HEK293 (cell line): ENCODE measurements at regions not wholly inside any gene's neighbourhood (a gene's known extent, or its start where the extent isn't known, plus 50 kb on each side); places are given as distances from the start of the nearest gene placed in this dataset.

ENCODE experiments used
- CTCF ChIA-PET: fragments of 350-600 bp; formaldehyde crosslinking; extraction: SDS; loops from one replicate; lab custom pipeline; 2021; ENCODE audit warnings: antibody characterized with exemption; lab: Yijun Ruan, JAX
- POLR2A ChIA-PET: fragments of 300-600 bp; formaldehyde crosslinking; extraction: SDS; loops from one replicate; lab custom pipeline; 2020; ENCODE audit warnings: antibody characterized with exemption, inconsistent platforms; lab: Yijun Ruan, JAX
- H3K27ac ChIP-seq: fragments of 200-500 bp; sonication (Bioruptor generic); 2 replicates; pipeline ENCODE4 v1.5.1; 2014; ENCODE audit warnings: low read depth, low read length, control low read depth, inconsistent platforms; ENCODE audit errors: extremely low read depth
- H3K36me3 ChIP-seq, 2 experiments: fragments of 200-500 bp in 1 of 2; sonication (Bioruptor generic) in 1 of 2; 1 replicate in 1 of 2; 2 replicates in 1 of 2; pipeline ENCODE4 v1.5.1; 2014 to 2017; ENCODE audit warnings: inconsistent platforms in 2 of 2, low read length in 2 of 2; ENCODE audit not compliant: control insufficient read depth in 2 of 2, insufficient read depth in 1 of 2
- H3K4me1 ChIP-seq: fragments of 200-500 bp; sonication (Bioruptor generic); 2 replicates; pipeline ENCODE4 v1.5.1; 2014; ENCODE audit warnings: mild to moderate bottlenecking, low read length, inconsistent platforms; ENCODE audit not compliant: control insufficient read depth, insufficient read depth
- H3K4me3 ChIP-seq: 2 replicates; pipeline ENCODE4 v1.5.1; 2011; ENCODE audit warnings: low read depth, mild to moderate bottlenecking, control low read depth, low read length, moderate library complexity
- H3K9me3 ChIP-seq: fragments of 200-500 bp; sonication (Bioruptor generic); 2 replicates; pipeline ENCODE4 v1.5.1; 2014; ENCODE audit warnings: low read depth, low read length, inconsistent platforms; ENCODE audit not compliant: control insufficient read depth, insufficient read depth
- BCL11A ChIP-seq: fragments of 450-650 bp; formaldehyde crosslinking; IDR thresholded peaks from 2 replicates; pipeline ENCODE4 v1.5.1; 2016; ENCODE audit warnings: low read depth, missing biosample characterization, missing genetic modification characterization
- IKZF3 ChIP-seq: fragments of 450-650 bp; IDR thresholded peaks from 2 replicates; pipeline ENCODE4 v1.5.0; 2018; ENCODE audit warnings: missing biosample characterization, mild to moderate bottlenecking, missing genetic modification characterization, moderate library complexity
- KLF9 ChIP-seq: fragments of 450-650 bp; formaldehyde crosslinking; IDR thresholded peaks from 2 replicates; pipeline ENCODE4 v1.5.1; 2016; ENCODE audit warnings: missing biosample characterization, missing genetic modification characterization, low read depth
- TRIM28 ChIP-seq: IDR thresholded peaks from 2 replicates; pipeline ENCODE4 v1.6.1; 2011; ENCODE audit warnings: low read length, control low read depth, borderline replicate concordance
- WT1 ChIP-seq: fragments of 450-650 bp; formaldehyde crosslinking; IDR thresholded peaks from 2 replicates; pipeline ENCODE4 v1.5.1; 2016; ENCODE audit warnings: missing biosample characterization, missing genetic modification characterization
- ZBTB8A ChIP-seq: fragments of 450-650 bp; formaldehyde crosslinking; IDR thresholded peaks from 2 replicates; pipeline ENCODE4 v1.5.1; 2016; ENCODE audit warnings: missing biosample characterization, missing genetic modification characterization
- ZFP41 ChIP-seq: fragments of 450-650 bp; formaldehyde crosslinking; IDR thresholded peaks from 2 replicates; pipeline ENCODE4 v1.5.1; 2016; ENCODE audit warnings: missing biosample characterization, missing genetic modification characterization, borderline replicate concordance
- ZNF292 ChIP-seq: fragments of 450-650 bp; formaldehyde crosslinking; IDR thresholded peaks from 2 replicates; pipeline ENCODE4 v1.5.1; 2016; ENCODE audit warnings: low read depth, missing biosample characterization, missing genetic modification characterization, borderline replicate concordance
- ZNF433 ChIP-seq: fragments of 450-650 bp; formaldehyde crosslinking; IDR thresholded peaks from 2 replicates; pipeline ENCODE4 v1.5.1; 2016; ENCODE audit warnings: missing biosample characterization, missing genetic modification characterization, low read depth
- ZNF501 ChIP-seq: fragments of 450-650 bp; formaldehyde crosslinking; IDR thresholded peaks from 2 replicates; pipeline ENCODE4 v1.5.1; 2016; ENCODE audit warnings: missing biosample characterization, missing genetic modification characterization
- ZNF560 ChIP-seq: fragments of 450-650 bp; formaldehyde crosslinking; IDR thresholded peaks from 2 replicates; pipeline ENCODE4 v1.5.1; 2017; ENCODE audit warnings: missing biosample characterization, missing genetic modification characterization, borderline replicate concordance
- ZNF621 ChIP-seq: fragments of 450-650 bp; formaldehyde crosslinking; IDR thresholded peaks from 2 replicates; pipeline ENCODE4 v1.5.1; 2017; ENCODE audit warnings: missing biosample characterization, missing genetic modification characterization
- TF ChIP-seq, protein P1 (sequence below): fragments of 450-650 bp; formaldehyde crosslinking; IDR thresholded peaks from 2 replicates; pipeline ENCODE4 v1.5.1; 2016; ENCODE audit warnings: missing biosample characterization, missing genetic modification characterization
- TF ChIP-seq, protein P2 (sequence below): fragments of 450-650 bp; formaldehyde crosslinking; IDR thresholded peaks from 2 replicates; pipeline ENCODE4 v1.5.1; 2016; ENCODE audit warnings: missing biosample characterization, missing genetic modification characterization, borderline replicate concordance
- TF ChIP-seq, protein P3 (sequence below): fragments of 450-650 bp; formaldehyde crosslinking; IDR thresholded peaks from 2 replicates; pipeline ENCODE4 v1.5.1; 2016; ENCODE audit warnings: missing biosample characterization, missing genetic modification characterization
- TF ChIP-seq, protein P4 (sequence below): fragments of 450-650 bp; IDR thresholded peaks from 2 replicates; pipeline ENCODE4 v1.5.1; 2018; ENCODE audit warnings: missing biosample characterization, mild to moderate bottlenecking, missing genetic modification characterization
- TF ChIP-seq, protein P5 (sequence below): fragments of 450-650 bp; formaldehyde crosslinking; IDR thresholded peaks from 2 replicates; pipeline ENCODE4 v1.5.1; 2016; ENCODE audit warnings: missing biosample characterization, missing genetic modification characterization, borderline replicate concordance
- TF ChIP-seq, protein P6 (sequence below): fragments of 450-650 bp; formaldehyde crosslinking; IDR thresholded peaks from 2 replicates; pipeline ENCODE4 v1.5.1; 2016; ENCODE audit warnings: missing biosample characterization, missing genetic modification characterization
- TF ChIP-seq, protein P7 (sequence below): fragments of 450-650 bp; formaldehyde crosslinking; IDR thresholded peaks from 2 replicates; pipeline ENCODE4 v1.5.1; 2016; ENCODE audit warnings: missing biosample characterization, missing genetic modification characterization

DNA sequence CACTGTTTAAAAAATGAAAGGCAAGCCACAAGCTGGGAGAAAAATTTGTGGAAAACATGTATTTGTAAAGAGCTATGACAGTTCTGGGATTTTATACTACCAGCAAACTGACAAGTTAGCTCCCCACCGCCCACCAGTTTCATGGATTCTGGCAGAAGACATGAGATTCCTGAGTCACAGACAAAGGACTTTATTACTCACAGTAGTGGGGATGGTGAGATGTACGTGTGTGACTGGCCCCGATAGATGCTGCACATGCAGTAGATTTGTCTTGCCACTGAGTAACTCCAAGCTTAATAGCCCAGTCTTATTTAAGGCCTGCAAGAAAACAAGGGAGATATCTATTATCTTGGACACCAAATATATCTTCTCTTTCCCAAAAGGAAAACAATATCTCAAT, 281.7 kb downstream of the AHR start:
- no peak overlapping the region for H3K27ac ChIP-seq
- no peaks in the 10 kb centered on the region for H3K36me3 ChIP-seq
- no peak overlapping the region for H3K4me3 ChIP-seq
- no peaks in the 10 kb centered on the region for H3K4me1 ChIP-seq
- TF ChIP-seq, protein P1, sequence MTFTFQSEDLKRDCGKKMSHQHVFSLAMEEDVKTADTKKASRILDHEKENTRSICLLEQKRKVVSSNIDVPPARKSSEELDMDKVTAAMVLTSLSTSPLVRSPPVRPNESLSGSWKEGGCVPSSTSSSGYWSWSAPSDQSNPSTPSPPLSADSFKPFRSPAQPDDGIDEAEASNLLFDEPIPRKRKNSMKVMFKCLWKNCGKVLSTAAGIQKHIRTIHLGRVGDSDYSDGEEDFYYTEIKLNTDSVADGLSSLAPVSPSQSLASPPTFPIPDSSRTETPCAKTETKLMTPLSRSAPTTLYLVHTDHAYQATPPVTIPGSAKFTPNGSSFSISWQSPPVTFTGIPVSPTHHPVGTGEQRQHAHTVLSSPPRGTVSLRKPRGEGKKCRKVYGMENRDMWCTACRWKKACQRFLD (tag by site-specific recombination), result no peak
- TF ChIP-seq TRIM28, result no peak
- TF ChIP-seq, protein P2, sequence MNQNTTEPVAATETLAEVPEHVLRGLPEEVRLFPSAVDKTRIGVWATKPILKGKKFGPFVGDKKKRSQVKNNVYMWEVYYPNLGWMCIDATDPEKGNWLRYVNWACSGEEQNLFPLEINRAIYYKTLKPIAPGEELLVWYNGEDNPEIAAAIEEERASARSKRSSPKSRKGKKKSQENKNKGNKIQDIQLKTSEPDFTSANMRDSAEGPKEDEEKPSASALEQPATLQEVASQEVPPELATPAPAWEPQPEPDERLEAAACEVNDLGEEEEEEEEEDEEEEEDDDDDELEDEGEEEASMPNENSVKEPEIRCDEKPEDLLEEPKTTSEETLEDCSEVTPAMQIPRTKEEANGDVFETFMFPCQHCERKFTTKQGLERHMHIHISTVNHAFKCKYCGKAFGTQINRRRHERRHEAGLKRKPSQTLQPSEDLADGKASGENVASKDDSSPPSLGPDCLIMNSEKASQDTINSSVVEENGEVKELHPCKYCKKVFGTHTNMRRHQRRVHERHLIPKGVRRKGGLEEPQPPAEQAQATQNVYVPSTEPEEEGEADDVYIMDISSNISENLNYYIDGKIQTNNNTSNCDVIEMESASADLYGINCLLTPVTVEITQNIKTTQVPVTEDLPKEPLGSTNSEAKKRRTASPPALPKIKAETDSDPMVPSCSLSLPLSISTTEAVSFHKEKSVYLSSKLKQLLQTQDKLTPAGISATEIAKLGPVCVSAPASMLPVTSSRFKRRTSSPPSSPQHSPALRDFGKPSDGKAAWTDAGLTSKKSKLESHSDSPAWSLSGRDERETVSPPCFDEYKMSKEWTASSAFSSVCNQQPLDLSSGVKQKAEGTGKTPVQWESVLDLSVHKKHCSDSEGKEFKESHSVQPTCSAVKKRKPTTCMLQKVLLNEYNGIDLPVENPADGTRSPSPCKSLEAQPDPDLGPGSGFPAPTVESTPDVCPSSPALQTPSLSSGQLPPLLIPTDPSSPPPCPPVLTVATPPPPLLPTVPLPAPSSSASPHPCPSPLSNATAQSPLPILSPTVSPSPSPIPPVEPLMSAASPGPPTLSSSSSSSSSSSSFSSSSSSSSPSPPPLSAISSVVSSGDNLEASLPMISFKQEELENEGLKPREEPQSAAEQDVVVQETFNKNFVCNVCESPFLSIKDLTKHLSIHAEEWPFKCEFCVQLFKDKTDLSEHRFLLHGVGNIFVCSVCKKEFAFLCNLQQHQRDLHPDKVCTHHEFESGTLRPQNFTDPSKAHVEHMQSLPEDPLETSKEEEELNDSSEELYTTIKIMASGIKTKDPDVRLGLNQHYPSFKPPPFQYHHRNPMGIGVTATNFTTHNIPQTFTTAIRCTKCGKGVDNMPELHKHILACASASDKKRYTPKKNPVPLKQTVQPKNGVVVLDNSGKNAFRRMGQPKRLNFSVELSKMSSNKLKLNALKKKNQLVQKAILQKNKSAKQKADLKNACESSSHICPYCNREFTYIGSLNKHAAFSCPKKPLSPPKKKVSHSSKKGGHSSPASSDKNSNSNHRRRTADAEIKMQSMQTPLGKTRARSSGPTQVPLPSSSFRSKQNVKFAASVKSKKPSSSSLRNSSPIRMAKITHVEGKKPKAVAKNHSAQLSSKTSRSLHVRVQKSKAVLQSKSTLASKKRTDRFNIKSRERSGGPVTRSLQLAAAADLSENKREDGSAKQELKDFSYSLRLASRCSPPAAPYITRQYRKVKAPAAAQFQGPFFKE (tag by site-specific recombination), result no peak
- no peak for TF ChIP-seq ZBTB8A (tag by site-specific recombination)
- TF ChIP-seq WT1 (tag by site-specific recombination), result no peak
- TF ChIP-seq, protein P3, sequence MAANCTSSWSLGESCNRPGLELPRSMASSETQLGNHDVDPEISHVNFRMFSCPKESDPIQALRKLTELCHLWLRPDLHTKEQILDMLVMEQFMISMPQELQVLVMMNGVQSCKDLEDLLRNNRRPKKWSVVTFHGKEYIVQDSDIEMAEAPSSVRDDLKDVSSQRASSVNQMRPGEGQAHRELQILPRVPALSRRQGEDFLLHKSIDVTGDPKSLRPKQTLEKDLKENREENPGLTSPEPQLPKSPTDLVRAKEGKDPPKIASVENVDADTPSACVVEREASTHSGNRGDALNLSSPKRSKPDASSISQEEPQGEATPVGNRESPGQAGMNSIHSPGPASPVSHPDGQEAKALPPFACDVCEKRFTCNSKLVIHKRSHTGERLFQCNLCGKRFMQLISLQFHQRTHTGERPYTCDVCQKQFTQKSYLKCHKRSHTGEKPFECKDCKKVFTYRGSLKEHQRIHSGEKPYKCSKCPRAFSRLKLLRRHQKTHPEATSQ (tag by site-specific recombination), result no peak
- TF ChIP-seq ZNF621 (tag by site-specific recombination), result no peak
- POLR2A ChIA-PET, result no interaction called here
- CTCF ChIA-PET, result no interaction called here
- no peaks in the 10 kb centered on the region for H3K9me3 ChIP-seq

DNA sequence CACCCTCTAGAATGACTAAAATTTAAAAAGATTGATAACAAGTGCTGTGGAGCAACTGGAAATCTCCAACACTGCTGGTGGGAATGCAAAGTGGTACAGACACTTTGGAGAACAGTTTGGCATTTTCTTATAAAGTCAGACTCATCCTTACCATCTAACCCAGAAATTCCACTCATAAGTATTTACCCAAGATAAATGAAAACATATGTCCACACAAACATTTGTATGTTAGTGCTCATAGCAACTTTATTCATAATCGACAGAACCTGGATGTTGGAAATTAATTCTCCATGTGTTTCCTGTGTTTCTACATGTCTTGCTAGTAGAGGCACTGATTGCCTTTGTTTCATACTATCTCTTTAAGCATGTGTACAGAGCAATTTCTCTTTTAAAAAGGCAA, 282.4 kb downstream of the AHR start:
- H3K4me1 ChIP-seq, result no peaks in the 10 kb centered on the region
- ChIA-PET POLR2A (no interaction called here), CTCF (no interaction called here)
- H3K4me3 ChIP-seq, result no peak overlapping the region
- H3K36me3 ChIP-seq, result no peaks in the 10 kb centered on the region
- H3K9me3 ChIP-seq, result no peaks in the 10 kb centered on the region
- no peak overlapping the region for H3K27ac ChIP-seq
- TF ChIP-seq TRIM28 (no peak), WT1 (tag by site-specific recombination) (no peak), ZNF501 (tag by site-specific recombination) (no peak), BCL11A (no peak), ZFP41 (tag by site-specific recombination) (no peak), ZNF560 (tag by site-specific recombination) (no peak), IKZF3 (tag by site-specific recombination) (no peak), ZNF292 (tag by site-specific recombination) (no peak), ZNF433 (tag by site-specific recombination) (no peak), KLF9 (tag by site-specific recombination) (no peak)
- TF ChIP-seq, protein P4, sequence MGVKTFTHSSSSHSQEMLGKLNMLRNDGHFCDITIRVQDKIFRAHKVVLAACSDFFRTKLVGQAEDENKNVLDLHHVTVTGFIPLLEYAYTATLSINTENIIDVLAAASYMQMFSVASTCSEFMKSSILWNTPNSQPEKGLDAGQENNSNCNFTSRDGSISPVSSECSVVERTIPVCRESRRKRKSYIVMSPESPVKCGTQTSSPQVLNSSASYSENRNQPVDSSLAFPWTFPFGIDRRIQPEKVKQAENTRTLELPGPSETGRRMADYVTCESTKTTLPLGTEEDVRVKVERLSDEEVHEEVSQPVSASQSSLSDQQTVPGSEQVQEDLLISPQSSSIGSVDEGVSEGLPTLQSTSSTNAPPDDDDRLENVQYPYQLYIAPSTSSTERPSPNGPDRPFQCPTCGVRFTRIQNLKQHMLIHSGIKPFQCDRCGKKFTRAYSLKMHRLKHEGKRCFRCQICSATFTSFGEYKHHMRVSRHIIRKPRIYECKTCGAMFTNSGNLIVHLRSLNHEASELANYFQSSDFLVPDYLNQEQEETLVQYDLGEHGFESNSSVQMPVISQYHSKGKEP (tag by site-specific recombination), result no peak
- TF ChIP-seq, protein P5, sequence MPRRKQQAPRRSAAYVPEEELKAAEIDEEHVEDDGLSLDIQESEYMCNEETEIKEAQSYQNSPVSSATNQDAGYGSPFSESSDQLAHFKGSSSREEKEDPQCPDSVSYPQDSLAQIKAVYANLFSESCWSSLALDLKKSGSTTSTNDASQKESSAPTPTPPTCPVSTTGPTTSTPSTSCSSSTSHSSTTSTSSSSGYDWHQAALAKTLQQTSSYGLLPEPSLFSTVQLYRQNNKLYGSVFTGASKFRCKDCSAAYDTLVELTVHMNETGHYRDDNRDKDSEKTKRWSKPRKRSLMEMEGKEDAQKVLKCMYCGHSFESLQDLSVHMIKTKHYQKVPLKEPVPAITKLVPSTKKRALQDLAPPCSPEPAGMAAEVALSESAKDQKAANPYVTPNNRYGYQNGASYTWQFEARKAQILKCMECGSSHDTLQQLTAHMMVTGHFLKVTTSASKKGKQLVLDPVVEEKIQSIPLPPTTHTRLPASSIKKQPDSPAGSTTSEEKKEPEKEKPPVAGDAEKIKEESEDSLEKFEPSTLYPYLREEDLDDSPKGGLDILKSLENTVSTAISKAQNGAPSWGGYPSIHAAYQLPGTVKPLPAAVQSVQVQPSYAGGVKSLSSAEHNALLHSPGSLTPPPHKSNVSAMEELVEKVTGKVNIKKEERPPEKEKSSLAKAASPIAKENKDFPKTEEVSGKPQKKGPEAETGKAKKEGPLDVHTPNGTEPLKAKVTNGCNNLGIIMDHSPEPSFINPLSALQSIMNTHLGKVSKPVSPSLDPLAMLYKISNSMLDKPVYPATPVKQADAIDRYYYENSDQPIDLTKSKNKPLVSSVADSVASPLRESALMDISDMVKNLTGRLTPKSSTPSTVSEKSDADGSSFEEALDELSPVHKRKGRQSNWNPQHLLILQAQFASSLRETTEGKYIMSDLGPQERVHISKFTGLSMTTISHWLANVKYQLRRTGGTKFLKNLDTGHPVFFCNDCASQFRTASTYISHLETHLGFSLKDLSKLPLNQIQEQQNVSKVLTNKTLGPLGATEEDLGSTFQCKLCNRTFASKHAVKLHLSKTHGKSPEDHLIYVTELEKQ, result no peak
- TF ChIP-seq, protein P6, sequence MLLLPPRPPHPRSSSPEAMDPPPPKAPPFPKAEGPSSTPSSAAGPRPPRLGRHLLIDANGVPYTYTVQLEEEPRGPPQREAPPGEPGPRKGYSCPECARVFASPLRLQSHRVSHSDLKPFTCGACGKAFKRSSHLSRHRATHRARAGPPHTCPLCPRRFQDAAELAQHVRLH (tag by site-specific recombination), result no peak
- TF ChIP-seq, protein P7, sequence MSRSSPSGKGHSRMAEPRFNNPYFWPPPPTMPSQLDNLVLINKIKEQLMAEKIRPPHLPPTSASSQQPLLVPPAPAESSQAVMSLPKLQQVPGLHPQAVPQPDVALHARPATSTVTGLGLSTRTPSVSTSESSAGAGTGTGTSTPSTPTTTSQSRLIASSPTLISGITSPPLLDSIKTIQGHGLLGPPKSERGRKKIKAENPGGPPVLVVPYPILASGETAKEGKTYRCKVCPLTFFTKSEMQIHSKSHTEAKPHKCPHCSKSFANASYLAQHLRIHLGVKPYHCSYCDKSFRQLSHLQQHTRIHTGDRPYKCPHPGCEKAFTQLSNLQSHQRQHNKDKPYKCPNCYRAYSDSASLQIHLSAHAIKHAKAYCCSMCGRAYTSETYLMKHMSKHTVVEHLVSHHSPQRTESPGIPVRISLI (tag by site-specific recombination), result no peak
